ENCODE measurements at regions not wholly inside any gene's neighbourhood (a gene's known extent, or its start where the extent isn't known, plus 50 kb on each side); places are given as distances from the start of the nearest gene placed in this dataset.

GRCh38 chr10:121310151-121310711 lies 288.0 kb downstream of the FGFR2 start:
- TF ChIP-seq, protein P1, sequence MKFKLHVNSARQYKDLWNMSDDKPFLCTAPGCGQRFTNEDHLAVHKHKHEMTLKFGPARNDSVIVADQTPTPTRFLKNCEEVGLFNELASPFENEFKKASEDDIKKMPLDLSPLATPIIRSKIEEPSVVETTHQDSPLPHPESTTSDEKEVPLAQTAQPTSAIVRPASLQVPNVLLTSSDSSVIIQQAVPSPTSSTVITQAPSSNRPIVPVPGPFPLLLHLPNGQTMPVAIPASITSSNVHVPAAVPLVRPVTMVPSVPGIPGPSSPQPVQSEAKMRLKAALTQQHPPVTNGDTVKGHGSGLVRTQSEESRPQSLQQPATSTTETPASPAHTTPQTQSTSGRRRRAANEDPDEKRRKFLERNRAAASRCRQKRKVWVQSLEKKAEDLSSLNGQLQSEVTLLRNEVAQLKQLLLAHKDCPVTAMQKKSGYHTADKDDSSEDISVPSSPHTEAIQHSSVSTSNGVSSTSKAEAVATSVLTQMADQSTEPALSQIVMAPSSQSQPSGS (IDR thresholded peaks at IDR 0.05; ENCODE audit: low read length) = no peak
- TF ChIP-seq EP300 (IDR thresholded peaks at IDR 0.05; ENCODE audit: borderline replicate concordance in 1 of 2, control insufficient read depth in 1 of 2, low read depth in 2 of 2, low read length in 2 of 2) (no peak), ZZZ3 (IDR thresholded peaks at IDR 0.05; ENCODE audit: control insufficient read depth, insufficient read length, low read depth) (no peak), CHD2 (IDR thresholded peaks at IDR 0.05; ENCODE audit: borderline replicate concordance, low read depth, low read length) (no peak), HCFC1 (IDR thresholded peaks at IDR 0.05; ENCODE audit: low read length) (no peak)

All from GM12878 (cell line).